ENCODE measurements at regions not wholly inside any gene's neighbourhood (a gene's known extent, or its start where the extent isn't known, plus 50 kb on each side); places are given as distances from the start of the nearest gene placed in this dataset.

DNA sequence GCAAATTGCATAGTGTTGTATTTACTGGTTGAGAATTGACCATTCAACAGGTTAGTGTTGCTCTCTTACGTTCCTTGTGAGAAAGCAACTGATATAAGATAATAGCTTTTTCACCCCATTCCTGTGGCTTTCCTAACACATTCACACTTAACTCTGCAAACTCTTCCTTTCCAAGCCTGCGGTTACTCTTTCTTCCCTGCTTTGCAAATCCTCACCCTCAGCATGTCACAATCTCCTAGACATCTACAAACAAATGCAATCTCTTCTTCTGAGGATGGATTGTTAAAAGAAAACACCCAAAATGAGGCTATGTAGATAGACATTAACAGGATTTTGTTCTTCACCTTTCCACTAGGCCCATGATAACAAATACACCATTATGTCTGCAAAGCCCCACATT, 771.7 kb upstream of the PCDH7 start:
- H3K4me2 ChIP-seq (ENCODE audit: low read length) = no peak overlapping the region
- no peak overlapping the region for H3K4me3 ChIP-seq (ENCODE audit: low read depth, low read length, poor library complexity, severe bottlenecking)
- no peak for TF ChIP-seq EZH2 (IDR thresholded peaks at IDR 0.05; ENCODE audit: borderline replicate concordance, low read length)
- TF ChIP-seq, protein P1, sequence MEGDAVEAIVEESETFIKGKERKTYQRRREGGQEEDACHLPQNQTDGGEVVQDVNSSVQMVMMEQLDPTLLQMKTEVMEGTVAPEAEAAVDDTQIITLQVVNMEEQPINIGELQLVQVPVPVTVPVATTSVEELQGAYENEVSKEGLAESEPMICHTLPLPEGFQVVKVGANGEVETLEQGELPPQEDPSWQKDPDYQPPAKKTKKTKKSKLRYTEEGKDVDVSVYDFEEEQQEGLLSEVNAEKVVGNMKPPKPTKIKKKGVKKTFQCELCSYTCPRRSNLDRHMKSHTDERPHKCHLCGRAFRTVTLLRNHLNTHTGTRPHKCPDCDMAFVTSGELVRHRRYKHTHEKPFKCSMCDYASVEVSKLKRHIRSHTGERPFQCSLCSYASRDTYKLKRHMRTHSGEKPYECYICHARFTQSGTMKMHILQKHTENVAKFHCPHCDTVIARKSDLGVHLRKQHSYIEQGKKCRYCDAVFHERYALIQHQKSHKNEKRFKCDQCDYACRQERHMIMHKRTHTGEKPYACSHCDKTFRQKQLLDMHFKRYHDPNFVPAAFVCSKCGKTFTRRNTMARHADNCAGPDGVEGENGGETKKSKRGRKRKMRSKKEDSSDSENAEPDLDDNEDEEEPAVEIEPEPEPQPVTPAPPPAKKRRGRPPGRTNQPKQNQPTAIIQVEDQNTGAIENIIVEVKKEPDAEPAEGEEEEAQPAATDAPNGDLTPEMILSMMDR (IDR thresholded peaks at IDR 0.05; ENCODE audit: low read length) = no peak
- H3K27me3 ChIP-seq (ENCODE audit: insufficient read depth, low read length) = no peaks in the 10 kb centered on the region
- H3K4me1 ChIP-seq (ENCODE audit: insufficient read depth, low read length, severe bottlenecking) = no peaks in the 10 kb centered on the region
- H3K27ac ChIP-seq (ENCODE audit: low read depth, low read length, poor library complexity, severe bottlenecking) = no peak overlapping the region
- no peaks in the 10 kb centered on the region for H3K9me2 ChIP-seq (ENCODE audit: low read depth, low read length)
- H3F3A ChIP-seq (ENCODE audit: insufficient read depth, low read length) = no peaks in the 10 kb centered on the region
- no peak overlapping the region for H3K9ac ChIP-seq (ENCODE audit: low read length)
- no peak overlapping the region for H2AFZ ChIP-seq (ENCODE audit: low read length)
- H3K36me3 ChIP-seq (ENCODE audit: insufficient read depth, low read length) = no peaks in the 10 kb centered on the region
- H3K9me3 ChIP-seq (ENCODE audit: low read length) = no peaks in the 10 kb centered on the region
- no peaks in the 10 kb centered on the region for H3K79me2 ChIP-seq (ENCODE audit: insufficient read depth, low read length)
- H4K20me1 ChIP-seq (ENCODE audit: insufficient read depth, low read length) = no peaks in the 10 kb centered on the region

DNA sequence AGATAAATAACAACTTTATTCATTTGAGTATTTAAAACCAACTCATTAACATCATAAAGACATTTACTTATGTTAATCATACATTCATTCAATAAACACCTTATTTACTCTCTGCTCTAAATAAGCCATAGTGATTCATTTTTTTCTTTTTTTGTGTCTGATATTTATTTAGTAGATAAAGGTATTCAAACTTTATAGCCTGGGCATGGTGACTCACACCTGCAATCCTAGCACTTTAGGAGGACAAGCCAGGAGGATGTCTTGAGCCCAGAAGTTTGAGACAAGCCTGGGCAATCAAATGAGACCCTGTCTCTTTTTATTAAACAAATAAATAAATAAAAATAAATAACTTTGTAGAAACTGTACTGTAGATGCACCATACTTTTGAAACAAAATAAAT, 771.3 kb upstream of the PCDH7 start:
- no peak overlapping the region for H3K4me2 ChIP-seq (ENCODE audit: low read length)
- no peaks in the 10 kb centered on the region for H3K79me2 ChIP-seq (ENCODE audit: insufficient read depth, low read length)
- no peak overlapping the region for H3K4me3 ChIP-seq (ENCODE audit: low read depth, low read length, poor library complexity, severe bottlenecking)
- no peak for TF ChIP-seq EZH2 (IDR thresholded peaks at IDR 0.05; ENCODE audit: borderline replicate concordance, low read length)
- TF ChIP-seq, protein P1 (IDR thresholded peaks at IDR 0.05; ENCODE audit: low read length) = no peak
- H3K36me3 ChIP-seq (ENCODE audit: insufficient read depth, low read length) = no peaks in the 10 kb centered on the region
- H3K9me3 ChIP-seq (ENCODE audit: low read length) = no peaks in the 10 kb centered on the region
- H4K20me1 ChIP-seq (ENCODE audit: insufficient read depth, low read length) = no peaks in the 10 kb centered on the region
- H3F3A ChIP-seq (ENCODE audit: insufficient read depth, low read length) = no peaks in the 10 kb centered on the region
- H3K4me1 ChIP-seq (ENCODE audit: insufficient read depth, low read length, severe bottlenecking) = no peaks in the 10 kb centered on the region
- H3K9me2 ChIP-seq (ENCODE audit: low read depth, low read length) = no peaks in the 10 kb centered on the region
- no peaks in the 10 kb centered on the region for H3K27me3 ChIP-seq (ENCODE audit: insufficient read depth, low read length)
- no peak overlapping the region for H3K9ac ChIP-seq (ENCODE audit: low read length)
- H2AFZ ChIP-seq (ENCODE audit: low read length) = no peak overlapping the region
- no peak overlapping the region for H3K27ac ChIP-seq (ENCODE audit: low read depth, low read length, poor library complexity, severe bottlenecking)

DNA sequence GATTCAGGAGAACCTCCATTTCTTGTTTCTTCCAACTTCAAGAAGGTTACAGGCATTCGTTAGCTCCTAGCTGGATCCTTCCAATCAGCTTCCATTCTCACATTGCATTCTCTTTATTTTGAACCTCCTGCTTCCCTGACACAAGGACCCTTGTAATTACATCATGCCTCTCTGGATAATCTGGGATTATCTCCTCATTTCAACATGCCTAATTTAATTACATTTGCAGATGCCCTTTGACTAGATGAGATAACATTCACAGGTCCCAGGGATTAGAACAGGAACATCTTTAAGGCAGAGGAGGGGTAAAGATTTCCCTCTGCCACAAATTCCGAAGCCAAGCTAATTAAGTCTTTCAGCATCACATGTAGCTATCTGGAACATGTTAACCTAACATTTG, 753.8 kb upstream of the PCDH7 start:
- Histone ChIP-seq H3K4me1 (ENCODE audit: insufficient read depth, low read length, severe bottlenecking) (no peaks in the 10 kb centered on the region), H3K4me2 (ENCODE audit: low read length) (no peak overlapping the region), H3K9me3 (ENCODE audit: low read length) (no peaks in the 10 kb centered on the region), H4K20me1 (ENCODE audit: insufficient read depth, low read length) (no peaks in the 10 kb centered on the region), H2AFZ (ENCODE audit: low read length) (no peak overlapping the region), H3K9ac (ENCODE audit: low read length) (no peak overlapping the region), H3F3A (ENCODE audit: insufficient read depth, low read length) (no peaks in the 10 kb centered on the region), H3K4me3 (ENCODE audit: low read depth, low read length, poor library complexity, severe bottlenecking) (no peak overlapping the region), H3K27ac (ENCODE audit: low read depth, low read length, poor library complexity, severe bottlenecking) (no peak overlapping the region), H3K9me2 (ENCODE audit: low read depth, low read length) (no peaks in the 10 kb centered on the region), H3K27me3 (ENCODE audit: insufficient read depth, low read length) (no peaks in the 10 kb centered on the region), H3K36me3 (ENCODE audit: insufficient read depth, low read length) (no peaks in the 10 kb centered on the region), H3K79me2 (ENCODE audit: insufficient read depth, low read length) (no peaks in the 10 kb centered on the region)
- no peak for TF ChIP-seq EZH2 (IDR thresholded peaks at IDR 0.05; ENCODE audit: borderline replicate concordance, low read length)
- TF ChIP-seq, protein P1 (IDR thresholded peaks at IDR 0.05; ENCODE audit: low read length) = no peak
